ENCODE measurements at regions not wholly inside any gene's neighbourhood (a gene's known extent, or its start where the extent isn't known, plus 50 kb on each side); places are given as distances from the start of the nearest gene placed in this dataset.

DNA sequence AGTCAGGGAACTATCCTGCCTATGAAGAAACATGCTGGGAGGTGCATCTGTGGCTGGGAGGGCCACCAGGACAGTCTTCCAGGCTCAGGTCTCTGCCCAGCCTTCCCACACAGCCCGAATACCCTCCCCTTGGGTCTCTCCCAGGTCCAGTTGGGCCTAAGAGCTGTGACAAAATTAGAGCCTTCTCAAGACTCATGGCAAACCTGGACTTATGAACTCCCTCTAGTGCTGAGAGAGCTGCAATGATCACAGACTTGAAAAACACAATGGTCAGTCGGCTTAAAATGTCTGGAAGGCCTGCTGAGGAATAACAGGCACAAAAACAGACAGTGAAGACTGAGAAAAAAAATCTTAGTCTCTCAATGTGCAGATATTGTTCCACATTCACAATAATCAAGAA, 325.1 kb downstream of the BRINP2 start:
- TF ChIP-seq EZH2 (IDR thresholded peaks at IDR 0.05; ENCODE audit: borderline replicate concordance, insufficient read depth, low read depth, low read length, poor library complexity, severe bottlenecking): no peak
- no peak for TF ChIP-seq CTCF (IDR thresholded peaks at IDR 0.05)

Measured in B cell (primary cell).